GM12892 (cell line): ENCODE measurements at regions not wholly inside any gene's neighbourhood (a gene's known extent, or its start where the extent isn't known, plus 50 kb on each side); places are given as distances from the start of the nearest gene placed in this dataset.

Experiments used
- POLR2A ChIP-seq: IDR thresholded peaks from 2 replicates; pipeline ENCODE4 v1.6.1; 2011; ENCODE audit warnings: low read depth, low read length, control low read depth
- POLR2AphosphoS5 ChIP-seq: IDR thresholded peaks from 2 replicates; pipeline ENCODE4 v1.6.1; 2011; ENCODE audit warnings: low read depth, low read length, control low read depth
- TAF1 ChIP-seq: IDR thresholded peaks from 2 replicates; pipeline ENCODE4 v1.6.1; 2011; ENCODE audit warnings: low read depth, mild to moderate bottlenecking, control low read depth, low read length, borderline replicate concordance

GRCh38 chr2:56127010-56127409 lies 56.8 kb upstream of the CCDC85A start:
- TF ChIP-seq POLR2AphosphoS5 (no peak), POLR2A (no peak), TAF1 (no peak)
